HG02610 (cell line): ENCODE measurements at regions not wholly inside any gene's neighbourhood (a gene's known extent, or its start where the extent isn't known, plus 50 kb on each side); places are given as distances from the start of the nearest gene placed in this dataset.
"Not testable (repeated sequence)": the region's sequence is repeated elsewhere in the genome, so short reads cannot be mapped to it uniquely, and the experiment has no call there.

Source experiments
- ATAC-seq: cut with Tn5 transposase; IDR thresholded peaks from one replicate; pipeline ENCODE4 v1.9.1; 2021; ENCODE audit warnings: mild to moderate bottlenecking, moderate library complexity; ENCODE audit not compliant: unreplicated experiment

DNA sequence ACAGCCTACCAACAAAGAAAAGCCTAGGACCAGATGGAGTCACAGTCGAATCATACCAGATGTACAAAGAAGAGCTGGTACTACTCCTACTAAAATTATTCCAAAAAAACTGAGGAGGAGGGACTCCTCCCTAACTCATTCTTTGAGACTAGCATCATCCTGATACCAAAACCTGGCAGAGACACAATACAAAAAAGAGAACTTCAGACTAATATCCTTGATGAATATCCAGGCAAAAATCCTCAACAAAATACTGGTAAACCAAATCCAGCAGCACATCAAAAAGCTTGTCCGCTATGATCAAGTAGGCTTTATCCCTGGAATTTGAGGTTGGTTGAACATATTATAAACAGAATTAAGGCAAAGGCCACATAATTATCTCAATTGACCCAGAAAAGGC is 900.4 kb upstream of the ARRDC3 start:
- ATAC-seq: no peak

GRCh38 chr5:92271750-92272149 is 888.6 kb upstream of the ARRDC3 start:
- ATAC-seq: not testable (repeated sequence)

GRCh38 chr5:92268343-92268742 is 885.2 kb upstream of the ARRDC3 start:
- no peak for ATAC-seq

- ATAC-seq: no peak
Observed at GRCh38 chr5:92267830-92268229, 884.7 kb upstream of the ARRDC3 start.

GRCh38 chr5:92265804-92266203 is 882.7 kb upstream of the ARRDC3 start:
- no peak for ATAC-seq

DNA sequence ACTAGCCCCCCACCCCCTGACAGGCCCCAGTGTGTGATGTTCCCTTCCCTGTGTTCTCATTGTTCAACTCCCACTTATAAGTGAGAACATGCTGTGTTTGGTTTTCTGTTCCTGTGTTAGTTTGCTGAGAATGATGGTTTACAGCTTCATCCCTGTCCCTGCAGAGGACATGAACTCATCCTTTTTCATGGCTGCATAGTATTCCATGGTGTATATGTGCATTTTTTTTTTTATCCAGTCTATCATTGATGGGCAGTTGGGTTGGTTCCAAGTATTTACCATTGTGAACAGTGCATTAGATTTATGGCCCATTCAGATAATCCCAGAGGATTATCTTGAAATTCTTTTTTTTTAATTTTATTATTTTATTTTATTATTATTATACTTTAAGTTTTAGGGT is 872.5 kb upstream of the ARRDC3 start:
- ATAC-seq: not testable (repeated sequence)

GRCh38 chr5:92248518-92248917 is 865.4 kb upstream of the ARRDC3 start:
- no peak for ATAC-seq

- ATAC-seq: no peak
Observed at GRCh38 chr5:92242170-92242569, 859.1 kb upstream of the ARRDC3 start.

- no peak for ATAC-seq
Observed at GRCh38 chr5:92237896-92238295, 854.8 kb upstream of the ARRDC3 start.

DNA sequence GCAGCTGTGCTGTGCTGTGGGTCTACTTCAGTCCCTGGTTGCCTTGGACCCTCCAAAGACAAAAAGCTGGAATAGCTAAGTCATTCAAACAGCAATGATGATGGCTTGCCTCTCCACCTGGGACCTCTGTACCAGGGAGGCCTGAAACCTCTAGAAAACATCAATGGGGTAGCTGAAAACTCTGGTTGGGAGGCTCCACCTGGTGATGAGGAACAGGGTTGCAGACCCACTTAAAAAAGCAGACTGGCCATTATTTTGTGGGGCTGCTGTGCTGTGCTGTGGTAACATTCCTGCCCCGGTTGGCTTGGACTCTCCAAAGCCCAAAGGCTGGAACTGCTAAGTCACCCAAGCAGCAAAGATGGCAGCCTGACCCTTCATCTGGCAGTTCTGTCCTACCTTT is 839.3 kb upstream of the ARRDC3 start:
- no peak for ATAC-seq

DNA sequence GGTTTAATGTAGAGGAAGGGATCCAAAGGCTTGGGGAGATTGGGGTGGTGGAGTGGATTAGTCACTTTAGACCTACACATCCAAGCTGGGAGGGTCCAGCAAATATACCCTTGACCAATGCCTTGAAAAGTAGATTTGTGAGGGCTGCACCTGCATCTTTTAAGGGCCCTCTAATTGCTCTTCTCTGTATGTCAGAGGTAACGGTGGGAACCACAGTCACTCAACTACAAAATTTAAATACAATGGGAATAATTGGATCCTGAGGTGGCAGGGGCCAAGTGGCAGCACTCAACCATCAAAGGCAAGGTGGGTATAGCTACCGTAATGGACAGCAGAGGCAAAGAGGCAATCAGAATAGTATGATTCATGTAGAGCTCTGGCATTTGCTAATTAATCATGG is 833.7 kb upstream of the ARRDC3 start:
- ATAC-seq: not testable (repeated sequence)

DNA sequence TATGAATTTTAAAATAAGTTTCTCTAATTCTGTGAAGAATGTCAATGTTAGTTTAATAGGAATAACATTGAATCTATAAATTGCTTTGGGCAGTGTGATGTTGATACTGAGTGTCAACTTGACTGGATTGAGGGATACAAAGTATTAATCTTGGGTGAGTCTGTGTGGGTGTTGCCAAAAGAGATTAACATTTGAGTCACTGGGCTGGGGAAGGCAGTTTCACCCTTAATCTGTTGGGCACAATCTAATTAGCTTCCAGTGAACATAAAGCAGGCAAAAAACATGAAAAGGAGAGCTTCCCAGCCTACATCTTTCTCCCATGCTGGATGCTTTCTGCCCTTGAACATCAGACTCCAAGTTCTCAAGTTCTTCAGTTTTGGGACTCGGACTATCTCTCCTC is 832.0 kb upstream of the ARRDC3 start:
- ATAC-seq: no peak

GRCh38 chr5:92208265-92208664 is 825.1 kb upstream of the ARRDC3 start:
- no peak for ATAC-seq

GRCh38 chr5:92207151-92207550 is 824.0 kb upstream of the ARRDC3 start:
- ATAC-seq: no peak

- ATAC-seq: no peak
Observed at GRCh38 chr5:92206681-92207080, 823.6 kb upstream of the ARRDC3 start.

DNA sequence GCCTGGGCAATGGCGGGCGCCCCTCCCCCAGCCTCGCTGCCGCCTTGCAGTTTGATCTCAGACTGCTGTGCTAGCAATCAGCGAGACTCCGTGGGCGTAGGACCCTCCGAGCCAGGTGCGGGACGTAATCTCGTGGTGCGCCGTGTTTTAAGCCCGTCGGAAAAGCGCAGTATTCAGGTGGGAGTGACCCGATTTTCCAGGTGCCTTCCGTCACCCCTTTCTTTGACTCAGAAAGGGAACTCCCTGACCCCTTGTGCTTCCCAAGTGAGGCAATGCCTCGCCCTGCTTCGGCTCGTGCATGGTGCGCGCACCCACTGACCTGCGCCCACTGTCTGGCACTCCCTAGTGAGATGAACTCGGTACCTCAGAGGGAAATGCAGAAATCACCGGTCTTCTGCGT is 815.9 kb upstream of the ARRDC3 start:
- not testable (repeated sequence) for ATAC-seq

DNA sequence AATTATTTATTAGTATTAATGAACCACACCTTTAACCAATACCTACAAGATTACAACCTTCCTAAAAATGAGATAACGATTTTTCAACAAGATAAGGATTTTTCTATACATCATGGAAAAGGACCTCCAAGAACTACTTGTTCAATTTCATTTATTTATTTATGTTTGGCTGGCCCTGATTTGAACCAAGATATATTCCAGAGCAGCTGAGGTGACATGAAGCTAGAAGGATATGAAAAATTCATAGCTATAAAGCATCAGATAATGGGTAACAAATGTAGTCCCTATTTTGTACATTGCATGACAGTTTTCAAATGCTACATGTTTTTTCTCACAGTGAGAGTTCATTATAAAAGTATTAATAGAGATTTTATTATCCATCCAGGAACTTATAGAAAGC is 798.5 kb upstream of the ARRDC3 start:
- ATAC-seq: no peak

DNA sequence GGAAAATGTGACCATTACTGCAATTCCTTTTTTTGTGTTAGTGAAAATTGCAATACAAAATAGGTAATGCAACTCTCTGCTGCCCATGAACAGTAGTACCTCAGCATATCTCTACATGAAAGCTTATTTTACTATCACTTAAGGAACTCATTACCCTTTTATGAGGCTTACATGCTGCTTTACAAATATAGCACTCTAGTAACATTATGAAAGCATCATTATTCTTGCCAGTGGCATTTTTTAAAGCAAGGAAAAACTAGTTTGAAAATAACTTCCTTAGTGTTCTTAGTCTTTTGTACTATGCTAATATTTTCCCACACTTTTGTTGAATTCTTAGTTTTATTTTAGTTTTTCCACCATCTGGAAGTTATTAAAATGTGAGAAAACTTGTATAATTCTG is 797.3 kb upstream of the ARRDC3 start:
- ATAC-seq: no peak

- ATAC-seq: no peak
Observed at GRCh38 chr5:92179651-92180050, 796.5 kb upstream of the ARRDC3 start.

DNA sequence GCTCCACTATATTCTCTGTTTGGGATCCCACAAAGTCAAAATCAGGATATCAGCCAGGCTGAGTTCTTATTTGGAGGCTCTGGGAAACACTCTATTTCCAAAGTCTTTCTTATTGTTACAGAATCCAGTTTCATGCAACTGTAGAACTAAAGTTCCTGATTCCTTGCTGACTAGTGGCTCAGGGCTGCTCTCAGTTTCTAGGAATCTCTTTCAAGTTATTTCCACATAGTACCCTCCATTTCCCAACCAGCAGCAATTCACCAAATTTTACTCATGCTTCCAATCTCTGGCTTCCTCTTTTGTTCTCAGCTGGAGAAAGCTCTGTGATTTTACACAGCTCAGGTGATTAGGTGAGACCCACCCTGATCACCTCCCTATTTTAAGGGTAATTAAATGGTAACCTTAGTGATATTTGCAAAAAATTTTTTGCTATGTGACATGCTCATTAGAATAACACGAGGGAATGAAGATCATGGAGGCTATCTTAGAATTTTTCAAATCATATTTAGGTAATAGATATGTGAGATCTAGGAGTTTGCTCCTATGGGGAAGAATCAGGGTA is 794.9 kb upstream of the ARRDC3 start:
- ATAC-seq: no peak

- no peak for ATAC-seq
Observed at GRCh38 chr5:92163906-92164305, 780.8 kb upstream of the ARRDC3 start.

DNA sequence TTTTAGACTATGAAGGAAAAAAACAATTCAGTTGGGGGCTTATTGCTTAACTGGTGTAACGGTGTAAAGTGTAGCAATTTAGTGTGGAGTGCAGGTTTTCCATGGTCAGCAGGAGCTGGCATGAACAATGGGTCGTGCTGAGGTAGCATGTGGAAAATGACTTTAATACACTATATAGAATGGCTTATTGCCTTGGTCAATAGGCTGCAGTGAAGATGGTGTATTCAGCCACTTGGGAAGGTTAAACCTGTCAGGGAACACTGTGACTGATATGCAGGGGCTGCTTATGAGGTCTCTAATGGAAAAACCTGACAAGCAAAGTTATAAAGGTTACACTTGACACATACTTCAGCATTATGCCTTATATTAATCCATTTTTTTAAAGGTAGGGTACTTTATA is 764.7 kb upstream of the ARRDC3 start:
- no peak for ATAC-seq

DNA sequence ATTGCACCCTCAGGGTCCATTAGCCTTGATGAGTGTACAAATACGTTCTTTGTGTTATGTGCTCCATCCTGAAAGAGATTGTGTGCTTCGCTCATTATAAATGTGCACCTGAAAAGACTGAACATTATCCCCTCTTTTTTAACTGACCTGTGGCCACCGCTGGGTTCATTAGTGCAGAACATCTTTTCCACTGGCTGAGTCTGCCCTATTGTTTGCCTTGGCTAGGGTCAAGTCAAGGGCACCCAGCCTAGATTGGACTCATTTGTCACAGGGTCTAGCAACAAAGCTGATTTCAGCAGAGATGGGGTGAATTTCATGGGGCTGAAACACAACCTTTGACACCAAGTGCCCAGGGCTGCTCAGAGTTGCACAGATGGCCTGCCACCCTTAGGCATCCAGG is 764.1 kb upstream of the ARRDC3 start:
- ATAC-seq: no peak

- ATAC-seq: no peak
Observed at GRCh38 chr5:92145852-92146251, 762.7 kb upstream of the ARRDC3 start.
